ENCODE measurements at regions not wholly inside any gene's neighbourhood (a gene's known extent, or its start where the extent isn't known, plus 50 kb on each side); places are given as distances from the start of the nearest gene placed in this dataset.
"Not testable (repeated sequence)": the region's sequence is repeated elsewhere in the genome, so short reads cannot be mapped to it uniquely, and the experiment has no call there.

DNA sequence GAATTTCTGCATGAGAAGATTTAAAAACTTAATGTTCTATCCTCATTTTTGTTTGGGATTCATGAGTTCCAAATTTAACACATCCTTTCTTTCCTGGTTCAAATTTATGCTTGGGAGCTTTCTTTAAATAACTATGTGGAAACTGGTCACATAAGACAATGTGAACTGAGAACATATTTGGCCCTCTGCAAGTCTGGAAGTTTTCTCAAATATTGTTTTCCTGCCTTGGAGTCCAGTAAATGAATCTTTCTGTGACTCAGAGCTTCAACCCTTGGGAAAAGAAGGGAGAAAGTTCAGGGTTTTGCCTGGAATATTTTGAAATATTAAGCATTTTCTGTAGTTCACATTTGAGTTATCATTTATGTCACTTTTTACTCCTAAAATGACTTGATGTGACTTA is 559.0 kb upstream of the NRP1 start:
- FAIRE-seq, result no peak

DNA sequence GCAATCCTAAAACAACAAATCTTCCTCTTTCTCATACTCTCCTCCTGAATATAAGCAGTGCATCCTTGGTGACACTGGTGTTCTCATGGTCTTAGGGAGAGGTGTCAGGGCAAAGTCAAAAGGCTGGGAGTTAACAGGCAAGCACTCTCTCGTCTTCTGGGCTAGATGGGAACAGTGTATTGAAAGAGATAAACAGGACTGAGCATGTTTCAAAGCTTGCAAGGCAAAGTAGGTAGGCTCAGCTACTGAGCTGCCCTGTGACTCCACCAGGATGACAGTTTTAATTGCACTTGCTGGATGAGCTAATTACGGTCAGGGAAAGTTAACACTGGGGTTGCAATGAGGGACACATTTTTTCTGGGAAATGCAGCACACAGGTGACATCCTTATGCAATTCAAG is 554.9 kb upstream of the NRP1 start:
- FAIRE-seq, result no peak

DNA sequence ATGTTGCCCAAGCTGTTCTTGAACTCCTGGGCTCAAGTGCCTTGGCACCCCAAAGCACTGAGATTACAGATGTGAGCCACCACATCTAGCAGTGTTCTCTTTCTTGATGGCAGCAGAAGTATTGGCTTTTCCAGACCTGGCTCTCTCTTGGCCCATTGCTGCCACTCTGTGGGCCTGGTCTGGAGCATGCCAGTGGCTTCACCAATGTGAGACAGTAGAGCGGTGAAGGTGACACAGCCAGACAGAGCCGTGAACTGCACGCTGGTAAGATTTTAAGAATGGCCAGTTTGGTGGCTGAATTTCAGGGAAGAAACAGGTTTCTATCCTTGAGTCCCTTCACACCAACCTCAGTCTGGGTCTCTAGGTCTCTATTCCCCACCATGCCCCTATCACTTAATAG is 552.7 kb upstream of the NRP1 start:
- FAIRE-seq, result no peak

DNA sequence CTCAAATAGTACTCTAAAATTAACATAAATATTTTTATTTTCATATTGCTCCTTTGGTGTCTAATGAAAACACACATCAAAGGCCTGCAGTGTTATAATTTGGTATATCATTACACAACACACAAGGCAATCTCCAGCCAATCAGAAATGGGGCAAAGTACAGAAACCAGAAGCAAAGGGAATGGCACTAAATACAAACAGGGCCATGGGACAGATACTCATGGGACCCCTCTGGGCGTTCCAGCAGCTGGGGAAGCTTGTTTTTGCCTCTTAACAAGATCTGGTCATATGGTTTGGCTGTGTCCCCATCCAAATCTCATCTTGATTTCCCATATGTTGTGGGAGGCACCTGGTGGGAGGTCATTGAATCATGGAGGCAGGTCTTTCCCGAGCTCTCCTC is 551.8 kb upstream of the NRP1 start:
- no peak for FAIRE-seq

DNA sequence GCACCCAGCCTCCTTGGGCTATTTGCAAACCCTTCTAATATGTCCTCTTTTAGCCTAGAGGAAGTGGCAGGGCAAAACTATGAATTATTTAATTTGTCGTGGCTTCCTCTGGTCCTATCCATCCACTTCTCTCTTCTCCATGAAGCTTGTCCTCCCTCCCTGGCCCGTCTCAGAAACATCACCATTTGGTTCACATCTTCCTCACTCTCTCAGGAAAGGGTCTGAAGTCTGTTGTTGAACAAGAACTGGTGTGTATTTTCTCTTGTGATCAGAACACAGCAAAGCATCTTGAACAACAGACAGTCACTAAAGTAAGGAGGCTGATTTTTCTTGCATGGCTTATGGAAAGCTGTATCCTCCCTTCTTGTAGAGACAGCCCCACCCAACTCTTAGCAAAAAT is 550.1 kb upstream of the NRP1 start:
- no peak for FAIRE-seq

DNA sequence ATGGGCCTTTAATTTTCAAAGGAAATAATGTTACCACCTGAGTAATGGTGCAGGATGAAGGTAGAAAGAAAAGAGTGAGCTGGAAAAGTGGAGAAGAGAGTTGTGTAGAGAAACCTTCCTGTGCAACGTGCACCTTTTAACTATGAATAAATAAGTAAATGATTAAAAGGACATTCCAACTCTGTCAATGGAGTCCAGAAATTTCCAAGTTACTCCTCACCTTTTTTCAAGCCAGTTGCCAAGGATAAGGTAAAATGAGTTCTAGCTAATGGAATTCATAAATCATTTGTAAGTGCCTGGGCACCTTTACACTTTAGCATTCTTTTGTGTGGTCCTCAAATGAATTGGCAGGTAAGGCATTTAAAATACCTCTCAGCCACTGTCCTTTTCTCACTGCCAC is 549.4 kb upstream of the NRP1 start:
- FAIRE-seq, result no peak

DNA sequence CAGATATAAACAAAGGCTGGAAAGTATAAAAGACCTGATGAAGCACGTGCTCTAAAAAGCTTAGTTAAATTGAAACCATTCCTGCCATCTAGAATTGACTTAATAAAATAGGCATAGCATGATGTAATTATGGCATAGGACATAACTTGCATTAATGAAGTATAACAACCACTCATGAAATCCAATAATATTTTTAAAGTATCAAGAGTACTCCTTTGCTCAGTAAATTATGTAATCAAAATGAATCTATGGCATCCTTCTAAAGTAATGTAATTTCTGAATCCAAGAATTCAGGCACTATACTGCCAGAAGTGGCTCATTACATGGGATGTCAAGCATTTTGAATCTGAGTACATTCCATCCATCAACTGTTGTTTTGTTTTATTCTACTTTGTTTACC is 548.5 kb upstream of the NRP1 start:
- FAIRE-seq, result no peak

DNA sequence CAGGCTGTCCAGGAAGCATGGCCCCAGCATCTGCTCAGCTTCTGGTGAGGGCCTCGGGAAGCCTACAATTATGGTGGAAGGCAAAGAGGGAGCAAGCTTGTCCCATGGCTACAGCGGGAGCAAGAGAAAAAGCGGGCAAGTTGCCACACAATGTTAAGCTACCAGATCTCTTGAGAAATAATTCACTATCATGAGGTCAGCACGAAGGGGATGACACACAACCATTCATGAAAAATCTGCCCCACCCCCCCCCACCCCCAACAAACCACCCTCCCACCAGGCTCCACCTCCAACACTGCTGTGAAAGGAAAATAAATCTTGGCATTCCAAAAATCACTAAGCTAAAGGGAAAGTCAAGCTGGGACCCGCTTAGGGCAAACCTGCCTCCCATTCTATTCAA is 545.8 kb upstream of the NRP1 start:
- FAIRE-seq, result no peak

DNA sequence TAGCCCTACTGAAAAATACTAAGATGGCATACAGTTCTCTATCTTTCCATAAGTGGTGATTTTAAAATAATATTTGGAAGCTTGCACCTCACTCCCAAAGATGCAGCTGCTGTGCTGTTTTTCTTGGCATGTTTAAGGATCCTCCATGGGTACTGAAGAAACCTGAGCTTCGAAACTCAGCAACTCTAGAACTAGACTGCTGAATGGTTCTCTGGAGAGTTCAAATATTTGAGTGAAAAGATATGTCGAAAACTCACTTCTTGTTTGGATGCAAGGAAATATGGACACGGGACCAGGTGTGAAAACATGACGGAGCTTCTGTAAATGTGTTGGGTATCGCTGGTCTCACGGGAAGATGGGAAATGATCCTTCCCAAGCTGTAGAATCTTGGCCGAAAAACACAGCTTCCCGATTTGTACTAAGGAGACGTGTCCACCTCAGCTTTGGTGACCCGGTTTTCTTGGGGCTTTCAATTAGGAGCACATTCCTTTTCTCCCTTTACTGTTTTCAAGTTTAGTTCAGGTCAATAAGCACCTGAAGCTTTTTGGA is 543.8 kb upstream of the NRP1 start:
- no peak for FAIRE-seq

DNA sequence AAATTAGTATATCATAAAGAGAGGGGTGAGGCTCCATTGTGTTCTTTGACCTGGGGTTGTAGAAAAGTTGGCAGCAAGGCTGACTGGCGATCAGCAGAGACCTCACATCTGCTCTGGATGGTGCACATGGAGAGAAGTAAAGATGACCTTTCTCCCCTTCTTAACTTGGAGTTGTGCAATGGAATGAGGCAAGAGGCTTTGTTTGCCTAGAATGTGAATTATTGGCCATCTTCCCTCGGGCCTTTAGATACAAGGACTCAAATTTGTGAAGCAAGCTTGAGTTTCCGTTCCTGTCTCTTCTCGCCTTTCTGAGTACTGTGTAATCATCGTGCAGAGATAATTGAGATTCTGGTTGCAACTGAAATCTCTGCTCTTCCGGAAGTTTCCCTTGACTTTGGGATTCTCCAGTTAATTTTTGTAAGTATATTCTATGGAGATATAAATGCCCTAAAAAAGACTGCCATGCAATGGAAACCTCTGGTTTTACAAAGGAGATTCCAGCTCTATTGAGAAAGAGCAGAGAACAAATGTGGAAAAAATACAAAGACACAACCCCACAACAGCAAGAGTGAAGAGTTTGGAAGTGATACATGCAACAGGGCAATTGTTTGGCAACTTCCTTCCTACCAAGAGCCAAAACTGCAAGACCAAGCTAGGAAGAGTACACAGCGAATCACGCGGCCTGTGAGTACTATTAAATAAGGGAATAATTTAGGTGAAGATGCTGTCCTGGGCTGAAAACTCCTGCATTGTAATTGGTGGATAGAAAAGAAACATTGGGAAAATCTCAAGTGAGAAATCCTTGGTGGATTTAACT is 542.3 kb upstream of the NRP1 start:
- FAIRE-seq, result no peak

DNA sequence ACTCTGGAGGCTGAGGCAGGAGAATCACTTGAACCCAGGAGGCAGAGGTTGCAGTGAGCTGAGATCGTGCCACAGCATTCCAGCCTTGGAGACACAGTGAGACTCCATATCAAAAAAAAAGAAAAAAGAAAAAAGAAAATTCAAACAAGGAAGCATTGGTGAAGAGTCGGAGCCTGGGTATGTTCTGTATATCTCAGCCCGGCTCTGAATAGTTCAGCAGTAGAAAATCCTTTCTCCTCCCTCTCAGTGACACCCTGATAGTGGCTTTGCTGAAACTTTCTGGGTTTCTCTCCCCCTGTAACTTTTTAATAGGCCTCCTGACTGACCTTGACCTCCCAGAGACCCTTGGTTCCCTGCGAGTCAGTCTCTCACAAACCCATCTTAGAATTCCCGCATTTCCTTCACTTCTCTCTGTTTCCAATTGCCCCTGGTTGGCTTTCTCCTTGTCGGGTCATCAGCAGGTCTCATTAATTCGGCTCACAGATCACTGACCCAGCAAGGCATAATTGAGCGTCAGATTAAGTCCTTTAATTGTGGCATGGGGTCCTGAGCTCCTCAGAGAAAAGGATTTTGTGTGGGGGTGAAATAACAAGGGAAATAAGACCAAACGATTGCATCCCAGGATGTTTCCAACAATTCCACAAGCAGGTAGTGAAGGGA is 541.6 kb upstream of the NRP1 start:
- FAIRE-seq, result no peak

DNA sequence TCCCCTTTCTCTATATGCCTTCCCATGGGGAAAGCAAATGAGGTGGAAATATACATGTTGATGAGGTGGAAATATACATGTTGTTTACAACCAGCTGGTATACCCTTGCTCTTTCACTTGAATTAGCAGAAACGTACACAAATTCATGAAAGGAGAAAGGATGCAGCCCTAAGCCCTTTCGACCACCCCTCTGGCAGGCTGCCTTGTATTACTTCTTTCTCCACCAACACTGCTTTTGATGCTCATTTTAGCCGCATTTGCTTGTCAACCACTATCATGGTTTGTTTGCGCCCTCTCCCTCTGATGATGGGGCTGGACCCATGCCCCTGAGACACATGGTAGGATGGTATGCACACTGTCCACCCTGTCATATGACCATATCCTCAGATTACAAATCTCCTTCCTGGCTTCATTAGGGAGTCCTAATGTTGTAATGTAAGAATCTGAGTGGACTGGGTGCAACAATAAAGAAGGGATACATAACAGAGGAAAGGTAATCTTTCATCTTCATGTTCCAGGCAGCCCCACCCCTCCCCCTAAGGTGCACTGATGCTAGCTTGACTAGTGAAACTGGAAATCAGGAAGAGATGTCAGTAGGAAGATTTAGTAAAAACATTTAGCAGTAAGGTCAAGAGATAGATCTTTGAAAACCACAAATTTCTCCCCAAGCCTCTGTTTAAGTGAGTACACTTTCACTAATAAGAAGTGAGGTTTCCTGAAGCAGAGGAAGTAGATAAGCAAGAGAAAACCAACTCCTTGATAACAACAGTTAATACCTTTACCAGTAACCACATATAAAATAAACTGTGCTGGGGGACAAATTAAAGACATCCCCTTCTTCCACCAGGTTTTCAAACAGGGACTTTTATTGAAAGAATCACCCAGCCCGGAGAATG is 536.8 kb upstream of the NRP1 start:
- FAIRE-seq, result no peak

DNA sequence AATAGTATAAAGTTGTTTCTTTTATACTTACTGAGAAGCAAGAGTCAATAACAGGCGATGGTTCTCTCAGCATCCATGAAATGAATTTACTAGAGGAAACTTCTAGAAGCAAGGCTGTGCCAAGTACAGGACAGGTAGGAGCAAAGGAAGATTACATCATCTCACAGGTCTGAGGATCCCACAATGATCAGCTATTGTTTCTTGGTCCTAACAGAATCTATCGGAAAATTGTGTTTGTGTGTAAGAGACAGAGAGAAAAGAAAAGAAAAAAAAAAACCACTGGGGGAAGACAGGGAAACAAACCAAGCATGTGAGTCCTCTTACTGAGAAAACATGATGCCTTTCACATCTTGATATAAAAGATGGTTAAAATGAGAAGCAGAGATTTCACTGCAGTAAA is 535.0 kb upstream of the NRP1 start:
- FAIRE-seq, result no peak

DNA sequence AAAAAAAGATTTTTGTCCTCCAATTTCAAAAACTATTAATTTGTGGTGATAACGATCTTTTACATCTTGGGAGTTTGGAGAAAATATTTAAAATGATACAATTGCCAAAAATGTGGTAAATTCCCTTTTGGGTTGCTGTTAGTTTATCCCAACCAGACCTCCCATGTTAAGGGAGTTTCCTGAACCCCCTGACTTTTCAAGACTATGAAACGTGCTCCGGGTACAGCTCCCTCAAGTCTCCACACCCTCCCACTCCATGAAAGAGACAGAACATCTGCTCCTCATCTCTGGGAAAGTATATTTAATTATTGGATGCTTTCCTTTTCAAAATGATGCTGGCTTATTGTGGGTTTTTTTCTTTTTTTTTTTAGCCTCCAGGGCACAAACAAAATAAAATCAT is 534.6 kb upstream of the NRP1 start:
- no peak for FAIRE-seq

DNA sequence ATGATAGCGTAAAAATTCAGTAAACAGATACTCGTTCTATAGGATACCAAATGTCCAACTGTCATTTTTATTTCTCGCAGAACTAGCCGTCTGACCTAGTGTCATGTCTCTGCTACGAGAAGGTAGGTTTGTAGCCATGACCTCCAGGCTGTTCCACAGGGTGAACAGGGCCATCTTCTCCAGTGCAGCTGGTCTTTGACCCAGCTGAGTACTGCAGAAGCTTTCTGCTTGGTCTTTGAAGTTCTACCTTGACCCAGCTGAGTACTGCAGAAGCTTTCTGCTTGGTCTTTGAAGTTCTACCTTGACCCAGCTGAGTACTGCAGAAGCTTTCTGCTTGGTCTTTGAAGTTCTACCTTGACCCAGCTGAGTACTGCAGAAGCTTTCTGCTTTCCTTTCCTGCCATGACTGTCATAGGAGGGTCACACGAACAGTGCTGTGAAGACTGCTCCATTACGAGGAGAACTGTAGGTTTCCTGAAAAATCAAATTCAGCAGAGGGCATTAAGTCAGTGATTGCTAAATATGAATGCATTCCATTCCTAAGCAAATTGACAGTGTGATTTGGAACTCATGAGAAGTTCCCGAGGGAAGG is 532.8 kb upstream of the NRP1 start:
- not testable (repeated sequence) for FAIRE-seq

DNA sequence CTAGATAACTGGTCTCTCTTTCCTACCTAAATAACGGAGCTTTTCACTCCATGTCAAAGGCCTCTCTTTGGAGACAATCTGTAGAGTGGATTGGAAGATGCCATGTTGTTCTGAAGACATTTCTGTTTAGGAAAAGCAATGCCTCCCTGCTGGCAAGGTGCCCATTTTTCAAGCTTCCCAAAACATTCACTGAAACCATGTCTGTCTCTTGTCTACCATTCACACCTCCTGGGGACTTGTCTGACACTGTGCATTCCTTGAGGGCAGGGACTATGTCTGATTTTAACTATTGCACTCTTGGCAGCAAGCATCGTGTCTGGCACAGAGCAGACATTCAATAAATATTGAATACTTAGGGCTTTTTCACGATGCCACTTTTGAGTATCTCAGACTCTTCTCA is 528.9 kb upstream of the NRP1 start:
- no peak for FAIRE-seq

DNA sequence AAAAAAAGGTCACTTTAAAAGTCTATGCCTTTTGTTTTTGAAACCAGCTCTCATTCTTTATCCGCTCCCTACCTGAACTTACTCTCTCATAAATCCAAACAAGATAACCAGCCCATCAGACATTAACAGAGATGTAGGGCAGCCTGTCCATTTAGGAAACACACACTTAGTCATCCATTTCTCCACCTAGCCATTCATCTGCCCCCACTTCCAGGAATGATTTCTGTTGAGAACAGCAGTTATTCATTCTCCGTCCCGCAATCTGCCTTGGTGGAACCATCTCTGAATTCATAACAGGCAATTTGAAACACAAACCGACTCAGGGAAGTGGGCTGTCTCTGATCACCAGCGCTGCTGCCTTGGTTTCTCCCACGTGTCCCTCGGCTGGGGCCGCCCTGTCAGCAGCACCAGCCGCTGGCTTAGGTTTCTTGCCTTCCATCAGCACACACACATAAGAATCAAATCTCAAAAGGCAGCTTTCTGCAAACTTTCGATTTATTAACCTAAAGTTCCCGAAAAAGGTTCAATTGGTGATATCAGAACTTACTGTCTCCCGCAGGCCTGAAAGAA is 528.2 kb upstream of the NRP1 start:
- FAIRE-seq, result no peak

DNA sequence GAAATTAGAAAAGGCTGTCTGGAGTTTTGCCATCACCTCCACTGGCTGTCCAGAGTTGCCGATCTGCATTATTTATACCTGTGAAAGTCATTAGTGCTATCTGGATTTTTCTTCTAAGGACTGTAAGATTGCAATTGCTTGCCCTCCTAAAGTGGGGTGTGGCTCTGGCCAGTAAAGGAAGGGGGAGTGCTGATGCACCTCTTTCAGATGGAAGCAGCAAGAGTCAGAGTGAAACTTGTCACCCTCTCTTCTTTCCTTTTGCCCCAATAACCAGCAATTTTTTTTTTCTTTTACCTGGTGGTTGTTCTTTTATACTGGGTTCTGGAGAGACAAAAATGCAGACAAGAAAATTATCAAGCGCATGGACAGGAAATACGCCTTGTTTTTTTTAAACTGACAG is 527.4 kb upstream of the NRP1 start:
- no peak for FAIRE-seq

DNA sequence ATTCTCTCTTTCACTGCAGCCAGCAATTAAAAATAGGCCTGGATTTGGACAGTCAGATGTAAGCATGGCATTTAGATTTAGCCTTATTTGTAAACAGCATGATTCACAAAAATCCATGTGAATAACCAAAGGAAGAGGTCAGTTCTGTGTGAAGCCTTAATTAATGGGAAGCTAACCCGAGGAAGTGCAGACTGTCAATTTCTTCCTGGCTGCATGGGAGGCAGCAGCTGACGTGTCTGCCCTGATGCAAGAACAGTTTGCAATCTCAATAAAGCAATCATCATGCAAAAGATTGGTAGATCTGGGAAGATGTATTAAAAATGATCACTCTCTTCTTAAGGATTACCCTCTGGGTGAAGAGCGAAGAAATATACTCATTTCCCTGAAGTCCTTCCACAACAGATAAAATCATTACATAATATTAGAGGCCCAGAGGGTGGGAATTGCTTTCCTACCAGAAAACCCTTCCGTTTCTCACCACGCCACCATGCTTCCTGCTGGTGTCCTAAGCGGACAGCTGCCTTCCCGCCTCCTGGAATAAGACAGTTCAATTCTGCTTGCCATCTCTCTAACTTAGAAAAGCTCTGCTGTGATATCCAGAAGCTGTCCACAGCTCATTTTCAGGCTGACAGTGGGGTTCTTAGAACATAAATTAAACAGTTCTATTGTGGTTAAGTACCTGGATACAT is 526.7 kb upstream of the NRP1 start:
- FAIRE-seq, result no peak

DNA sequence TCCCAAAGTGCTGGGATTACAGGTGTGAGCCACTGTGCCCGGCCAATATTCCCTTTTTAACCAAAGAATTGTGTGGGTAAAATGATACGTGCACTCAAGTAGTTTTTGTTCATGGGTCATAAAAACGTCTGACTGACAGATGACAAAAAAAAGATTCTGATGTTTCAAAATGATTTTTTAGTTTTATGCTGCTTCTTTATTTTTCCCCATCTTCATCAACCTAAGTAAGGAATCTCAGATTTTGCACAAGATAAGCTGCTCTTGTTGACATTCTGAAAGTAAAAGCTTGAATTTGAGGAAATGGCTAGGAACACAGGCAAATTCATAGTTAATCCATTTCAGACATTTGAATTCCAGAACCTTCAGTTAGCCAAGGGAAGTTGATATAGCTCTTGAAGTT is 526.1 kb upstream of the NRP1 start:
- no peak for FAIRE-seq

DNA sequence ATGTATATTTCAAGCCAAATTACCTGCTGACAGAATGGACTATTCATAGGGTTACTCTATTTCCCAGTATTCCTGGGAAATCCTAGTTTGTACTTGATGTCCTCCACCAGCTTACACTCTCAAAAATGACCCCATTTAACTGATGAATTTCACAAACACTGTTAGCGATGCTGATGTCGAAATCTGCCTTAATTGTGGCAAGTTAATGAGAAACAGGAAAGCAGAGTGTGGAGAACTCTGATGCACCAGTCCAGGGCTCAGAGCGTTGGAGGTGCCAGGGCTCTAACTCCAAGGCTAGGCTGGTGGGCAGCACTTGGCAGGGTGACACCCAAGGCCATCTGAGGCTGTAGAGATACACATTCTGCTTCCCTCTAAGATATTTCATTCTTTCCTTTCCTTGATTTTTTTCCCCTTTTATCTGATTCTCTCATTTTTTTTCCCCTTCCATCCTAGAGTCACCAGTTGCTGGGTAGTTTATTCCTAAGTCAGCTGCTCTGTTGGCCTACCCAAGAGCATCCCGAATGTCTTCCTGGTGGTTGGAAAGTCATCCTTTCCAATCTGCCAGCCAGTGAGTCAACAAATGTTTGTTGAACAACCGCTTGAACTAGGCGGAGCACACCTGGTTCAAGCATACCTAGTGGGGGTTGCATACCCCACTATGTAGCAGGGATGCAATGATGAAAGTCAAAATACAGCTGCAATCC is 525.0 kb upstream of the NRP1 start:
- FAIRE-seq, result no peak

Data from islet of Langerhans (tissue), 1 donor.